Gastroesophageal sphincter (tissue), 3 donors: ENCODE measurements at regions not wholly inside any gene's neighbourhood (a gene's known extent, or its start where the extent isn't known, plus 50 kb on each side); places are given as distances from the start of the nearest gene placed in this dataset.

Source experiments
- CTCF ChIP-seq, 4 experiments: fragments of 200-600 bp in 2 of 4; fragments of 450-650 bp in 2 of 4; sonication (generic) in 1 of 4; IDR thresholded peaks; one replicate each; pipeline ENCODE4 v1.5.1; 2017 to 2019; ENCODE audit warnings: antibody characterized with exemption in 4 of 4, mild to moderate bottlenecking in 2 of 4, moderate library complexity in 2 of 4
- EP300 ChIP-seq: sonication (generic); formaldehyde crosslinking; IDR thresholded peaks from one replicate; pipeline ENCODE4 v1.6.1; 2017; ENCODE audit warnings: antibody characterized with exemption, mild to moderate bottlenecking

GRCh38 chr13:71998223-71998622 lies 131.2 kb upstream of the DACH1 start:
- TF ChIP-seq EP300 (no peak), CTCF (IDR thresholded peaks at IDR 0.05) (no peak)
